HUES64 (cell line): ENCODE measurements at regions not wholly inside any gene's neighbourhood (a gene's known extent, or its start where the extent isn't known, plus 50 kb on each side); places are given as distances from the start of the nearest gene placed in this dataset.
A peak's percentile ranks its signal among the peaks of the same experiment; 100 is the strongest.

Experiments used
- H3K27ac ChIP-seq: 2 replicates; pipeline ENCODE4 v1.7.0; 2013; ENCODE audit warnings: low read depth, low read length, inconsistent platforms
- H3K27me3 ChIP-seq: 2 replicates; pipeline ENCODE4 v1.6.1; 2013; ENCODE audit warnings: mild to moderate bottlenecking, low read length; ENCODE audit not compliant: insufficient read depth
- H3K36me3 ChIP-seq: 2 replicates; pipeline ENCODE4 v1.6.1; 2013; ENCODE audit warnings: mild to moderate bottlenecking, low read length; ENCODE audit not compliant: insufficient read depth
- H3K4me1 ChIP-seq: 2 replicates; pipeline ENCODE4 v1.6.1; 2013; ENCODE audit warnings: mild to moderate bottlenecking, low read length, moderate library complexity; ENCODE audit not compliant: insufficient read depth
- H3K4me3 ChIP-seq: 2 replicates; pipeline ENCODE4 v1.5.1; 2013; ENCODE audit warnings: mild to moderate bottlenecking, low read length, moderate library complexity
- H3K9ac ChIP-seq: 2 replicates; pipeline ENCODE4 v1.6.1; 2013; ENCODE audit warnings: mild to moderate bottlenecking, low read depth, low read length
- H3K9me3 ChIP-seq: 2 replicates; pipeline ENCODE4 v1.6.1; 2013; ENCODE audit warnings: low read depth, low read length; ENCODE audit not compliant: insufficient read depth
- WGBS: fragments of 150-250, 120-280 bp; methylation state at CpG from one replicate; pipeline ENCODE4 v1.1.7; 2013; ENCODE audit warnings: missing lambda C conversion rate; 5-methylcytosine and 5-hydroxymethylcytosine counted together

DNA sequence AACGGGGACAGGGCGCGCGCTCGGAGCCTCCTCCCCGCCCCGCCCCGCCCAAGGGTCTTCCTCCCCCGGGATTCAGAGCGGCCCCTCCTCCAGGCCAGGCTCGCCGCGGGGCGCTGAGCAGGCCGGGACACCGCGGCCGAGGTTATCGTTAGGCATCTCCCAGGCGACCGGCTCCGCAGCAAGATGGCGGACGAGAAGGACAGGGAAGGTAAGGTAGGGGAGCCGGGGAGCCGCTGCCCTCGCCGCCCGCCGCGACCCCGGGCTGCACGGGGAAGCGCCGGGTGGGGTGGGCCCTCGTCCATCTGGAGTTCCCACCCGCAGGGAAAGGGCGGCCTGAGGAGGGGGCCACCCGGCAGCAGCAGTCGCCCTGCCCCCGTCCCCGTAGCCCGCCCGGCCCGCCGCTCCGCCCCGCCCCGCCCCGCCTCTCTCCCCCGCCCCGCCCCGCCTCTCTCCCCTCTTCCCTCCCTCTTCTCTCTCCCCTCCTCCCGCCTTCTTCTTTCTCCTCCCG is 105.9 kb upstream of the HNRNPU start:
- H3K27me3 ChIP-seq: no peaks in the 10 kb centered on the region
- H3K9me3 ChIP-seq: no peaks in the 10 kb centered on the region
- H3K27ac ChIP-seq: peak overlapping the region; percentile 100
- peaks cover 27% of the 10 kb centered on the region for H3K4me1 ChIP-seq
- peak overlapping the region; percentile 98 for H3K9ac ChIP-seq
- no peaks in the 10 kb centered on the region for H3K36me3 ChIP-seq
- WGBS: under 1% methylated on average over 47 of the region's 55 CpGs
- peak overlapping the region; percentile 76 for H3K4me3 ChIP-seq

DNA sequence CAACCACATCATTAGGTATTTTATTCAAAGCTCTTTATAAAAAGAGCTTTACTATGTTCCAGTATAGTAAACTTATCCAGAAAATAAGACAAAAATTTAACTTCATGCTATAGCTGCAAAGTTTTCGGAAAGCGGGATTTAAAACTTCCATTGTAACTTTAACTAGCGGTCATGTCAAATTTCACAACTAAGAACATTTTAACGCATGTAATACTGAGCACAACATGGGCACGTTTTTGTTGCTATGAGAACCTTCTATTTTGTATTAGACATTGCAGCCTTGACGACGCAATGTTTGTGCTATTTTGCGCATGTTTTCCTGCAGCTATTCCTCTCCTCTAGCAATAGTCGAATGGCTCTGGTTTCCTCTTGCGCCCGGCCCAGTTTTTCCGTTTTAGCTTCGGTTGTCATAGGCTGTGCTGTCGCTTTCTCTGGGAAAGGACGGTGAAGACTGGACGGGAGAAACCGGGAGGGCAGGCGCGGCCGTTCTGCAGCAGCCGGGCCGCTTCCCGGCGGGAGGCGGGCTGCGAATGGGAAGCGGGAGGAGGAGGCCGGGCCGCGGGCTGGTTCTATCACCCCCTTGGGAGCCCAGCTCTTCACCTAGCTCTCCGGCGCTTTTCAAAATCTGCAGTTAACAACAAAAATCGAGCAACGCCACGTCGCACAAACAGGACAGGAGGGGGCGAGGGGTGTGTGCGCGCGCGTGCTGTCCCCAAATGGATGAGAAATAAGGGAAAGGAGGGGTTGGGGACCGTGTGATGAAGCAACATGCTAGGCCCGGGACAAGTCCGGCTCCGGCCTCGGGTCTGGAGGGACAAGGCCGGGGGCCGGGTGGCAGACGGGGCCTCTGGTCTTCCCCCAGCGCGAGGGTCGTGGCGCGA is 105.3 kb upstream of the HNRNPU start:
- Histone ChIP-seq H3K4me1 (peaks cover 33% of the 10 kb centered on the region), H3K27me3 (no peaks in the 10 kb centered on the region), H3K36me3 (no peaks in the 10 kb centered on the region), H3K4me3 (peak overlapping the region; percentile 76), H3K9ac (peak overlapping the region; percentile 98), H3K9me3 (no peaks in the 10 kb centered on the region), H3K27ac (peak overlapping the region; percentile 100)
- WGBS: 5% methylated on average over 54 of the region's 54 CpGs

GRCh38 chr1:244968881-244969280 is 104.5 kb upstream of the HNRNPU start:
- peak overlapping the region; percentile 100 for H3K27ac ChIP-seq

DNA sequence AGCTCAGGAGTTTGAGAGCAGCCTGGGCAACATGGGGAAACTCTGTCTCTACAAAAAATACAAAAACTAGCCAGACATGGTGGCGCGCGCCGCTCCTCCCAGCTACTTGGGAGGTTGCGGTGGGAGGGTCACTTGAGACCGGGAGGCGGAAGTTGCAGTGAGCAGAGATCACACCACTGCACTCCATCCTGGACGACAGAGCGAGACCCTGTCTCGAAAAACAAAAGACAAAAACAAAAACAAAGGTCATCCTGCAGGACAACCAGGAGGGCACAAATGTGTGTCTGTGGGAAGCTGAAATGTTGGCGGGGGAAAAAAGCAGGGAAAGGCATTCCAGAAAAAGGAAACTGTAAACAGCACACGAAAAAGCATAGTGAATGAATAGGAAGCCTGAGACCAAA is 104.1 kb upstream of the HNRNPU start:
- H3K9me3 ChIP-seq: no peaks in the 10 kb centered on the region
- no peaks in the 10 kb centered on the region for H3K36me3 ChIP-seq
- peaks cover 41% of the 10 kb centered on the region for H3K4me1 ChIP-seq
- WGBS: 81% methylated on average over 9 of the region's 12 CpGs
- peak overlapping the region; percentile 100 for H3K27ac ChIP-seq
- H3K4me3 ChIP-seq: peak overlapping the region; percentile 76
- peak overlapping the region; percentile 98; the same call in 1 of the 2 replicates for H3K9ac ChIP-seq
- H3K27me3 ChIP-seq: no peaks in the 10 kb centered on the region

More at GRCh38 chr1:244968881-244969280, 104.5 kb upstream of the HNRNPU start:
- Histone ChIP-seq H3K9me3 (no peaks in the 10 kb centered on the region), H3K9ac (peak overlapping the region; percentile 98), H3K4me3 (peak overlapping the region; percentile 76), H3K27me3 (no peaks in the 10 kb centered on the region), H3K36me3 (no peaks in the 10 kb centered on the region), H3K4me1 (peaks cover 40% of the 10 kb centered on the region)
- WGBS: 80% methylated on average over 2 of the region's 4 CpGs

DNA sequence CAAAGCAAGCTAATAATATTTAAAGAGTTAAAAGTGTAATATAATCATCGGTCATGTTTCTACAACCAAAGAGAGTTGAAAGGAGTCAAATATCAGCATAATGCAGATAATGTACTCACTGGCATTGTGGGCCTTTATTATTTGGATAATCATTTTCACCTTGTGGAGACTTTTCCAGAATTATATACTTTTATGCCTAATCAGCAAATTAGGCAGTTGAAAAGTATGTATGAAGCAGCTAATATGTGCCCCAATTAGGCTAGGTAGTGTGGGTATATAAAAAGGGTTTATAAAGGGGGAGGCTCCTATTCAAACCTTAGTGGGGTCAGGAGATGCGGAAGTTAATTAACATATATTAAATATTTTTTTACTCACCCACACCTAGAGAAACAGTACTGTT is 102.8 kb upstream of the HNRNPU start:
- no peaks in the 10 kb centered on the region for H3K9me3 ChIP-seq
- 100% methylated on average over 1 of the region's 2 CpGs for WGBS
- no peaks in the 10 kb centered on the region for H3K36me3 ChIP-seq
- H3K27me3 ChIP-seq: no peaks in the 10 kb centered on the region
- H3K4me3 ChIP-seq: no peak overlapping the region
- H3K27ac ChIP-seq: no peak overlapping the region
- peaks cover 39% of the 10 kb centered on the region for H3K4me1 ChIP-seq
- H3K9ac ChIP-seq: no peak overlapping the region

GRCh38 chr1:244965185-244966030 is 101.1 kb upstream of the HNRNPU start:
- H3K9ac ChIP-seq: no peak overlapping the region

GRCh38 chr1:244964112-244964971 is 100.0 kb upstream of the HNRNPU start:
- peaks cover 29% of the 10 kb centered on the region for H3K4me1 ChIP-seq
- H3K9me3 ChIP-seq: no peaks in the 10 kb centered on the region
- H3K9ac ChIP-seq: peak overlapping the region; percentile 35; the same call in 1 of the 2 replicates
- peak overlapping the region; percentile 31; the same call in 1 of the 2 replicates for H3K27ac ChIP-seq
- H3K36me3 ChIP-seq: no peaks in the 10 kb centered on the region
- H3K4me3 ChIP-seq: no peak overlapping the region
- 63% methylated on average over 11 of the region's 11 CpGs for WGBS
- no peaks in the 10 kb centered on the region for H3K27me3 ChIP-seq

More at GRCh38 chr1:244965185-244966030, 101.1 kb upstream of the HNRNPU start:
- Histone ChIP-seq H3K36me3 (no peaks in the 10 kb centered on the region), H3K9me3 (no peaks in the 10 kb centered on the region), H3K27ac (no peak overlapping the region), H3K4me1 (peaks cover 31% of the 10 kb centered on the region), H3K27me3 (no peaks in the 10 kb centered on the region), H3K4me3 (no peak overlapping the region)
- 88% methylated on average over 8 of the region's 8 CpGs for WGBS

DNA sequence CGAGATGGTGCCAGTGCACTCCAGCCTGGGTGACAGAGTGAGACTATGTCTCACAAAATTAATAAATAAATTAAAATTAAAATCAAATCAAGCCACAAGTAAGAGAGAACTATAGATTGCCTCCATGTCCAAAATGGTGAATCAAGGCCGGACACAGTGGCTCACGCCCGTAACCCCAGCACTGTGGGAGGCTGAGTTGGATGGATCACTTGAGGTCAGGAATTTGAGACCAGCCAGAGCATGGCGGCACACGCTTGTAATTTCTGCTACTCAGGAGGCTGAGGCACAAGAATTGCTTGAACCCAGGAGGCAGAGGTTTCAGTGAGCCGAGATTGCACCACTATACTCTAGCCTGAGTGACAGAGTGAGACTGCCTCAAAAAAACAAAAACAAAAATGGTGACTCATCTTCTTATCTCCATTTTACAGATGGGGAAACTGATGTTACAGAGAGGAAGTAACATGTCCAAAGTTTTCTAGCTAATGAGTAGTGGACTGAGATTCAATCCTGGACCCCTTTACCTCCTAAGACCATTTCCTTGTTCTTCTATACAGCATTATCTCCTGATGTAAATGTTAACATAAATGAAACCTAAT is 99.0 kb upstream of the HNRNPU start:
- H3K27me3 ChIP-seq: no peaks in the 10 kb centered on the region
- H3K4me1 ChIP-seq: peaks cover 19% of the 10 kb centered on the region
- H3K27ac ChIP-seq: no peak overlapping the region
- no peak overlapping the region for H3K4me3 ChIP-seq
- no peaks in the 10 kb centered on the region for H3K36me3 ChIP-seq
- H3K9ac ChIP-seq: no peak overlapping the region
- 94% methylated on average over 7 of the region's 7 CpGs for WGBS
- H3K9me3 ChIP-seq: no peaks in the 10 kb centered on the region

- Histone ChIP-seq H3K4me1 (peaks cover 14% of the 10 kb centered on the region), H3K9ac (no peak overlapping the region), H3K27me3 (no peaks in the 10 kb centered on the region), H3K27ac (no peak overlapping the region), H3K9me3 (no peaks in the 10 kb centered on the region), H3K4me3 (no peak overlapping the region), H3K36me3 (no peaks in the 10 kb centered on the region)
- WGBS: 92% methylated on average over 3 of the region's 3 CpGs
Measured at GRCh38 chr1:244962130-244962529, 97.8 kb upstream of the HNRNPU start.

GRCh38 chr1:244960904-244961303 is 96.6 kb upstream of the HNRNPU start:
- Histone ChIP-seq H3K27ac (no peak overlapping the region), H3K27me3 (no peaks in the 10 kb centered on the region), H3K9ac (no peak overlapping the region), H3K9me3 (no peaks in the 10 kb centered on the region), H3K4me3 (no peak overlapping the region), H3K4me1 (peaks cover 14% of the 10 kb centered on the region), H3K36me3 (no peaks in the 10 kb centered on the region)
- 86% methylated on average over 3 of the region's 4 CpGs for WGBS
